Upper lobe of left lung (tissue), 4 donors: ENCODE measurements at regions not wholly inside any gene's neighbourhood (a gene's known extent, or its start where the extent isn't known, plus 50 kb on each side); places are given as distances from the start of the nearest gene placed in this dataset.

Source experiments
- POLR2A ChIP-seq, 4 donors: fragments of 450-650 bp; IDR thresholded peaks; one replicate each; pipeline ENCODE4 v1.5.1; 2016 to 2017; ENCODE audit warnings: antibody characterized with exemption in 4 of 4, mild to moderate bottlenecking in 2 of 4
- POLR2AphosphoS5 ChIP-seq, 2 donors: sonication (generic); formaldehyde crosslinking; IDR thresholded peaks; one replicate each; pipeline ENCODE4 v1.5.1; 2017; ENCODE audit warnings: antibody characterized with exemption in 2 of 2

DNA sequence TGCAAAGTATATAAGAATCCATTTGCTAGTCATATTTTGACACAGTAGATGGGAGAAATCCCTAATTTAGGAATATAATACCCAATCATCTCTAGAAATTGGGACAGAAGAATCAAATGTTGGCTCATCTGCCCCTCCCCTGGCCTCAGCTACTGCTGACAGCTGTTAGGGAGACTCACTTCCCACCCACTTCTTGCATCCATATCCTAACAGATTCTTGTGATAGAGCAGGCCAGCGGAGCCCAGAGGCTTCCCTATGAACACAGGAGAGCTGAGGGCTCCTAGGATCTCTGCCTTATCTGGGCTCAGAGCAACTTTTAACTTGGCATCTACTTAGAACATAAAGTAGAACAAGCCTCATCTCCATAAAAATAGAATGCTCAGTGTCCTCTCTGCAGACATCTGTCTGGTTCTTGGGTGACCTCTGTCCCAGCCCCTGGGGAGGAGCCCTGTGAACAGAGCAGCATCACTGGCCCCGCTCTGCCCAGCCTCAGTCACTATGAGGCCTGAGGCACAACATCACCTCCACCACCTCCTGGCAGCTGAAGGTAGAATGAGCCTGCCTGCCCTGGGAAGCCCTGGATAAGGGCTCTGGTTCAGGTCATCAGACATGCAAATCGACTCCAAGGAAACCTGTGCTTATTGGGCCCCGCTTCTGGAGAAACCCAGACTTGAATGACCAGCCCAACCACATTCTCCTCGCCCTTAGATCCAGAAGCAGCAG is 229.7 kb downstream of the ANKRD36B start:
- no peak for TF ChIP-seq POLR2A (IDR thresholded peaks at IDR 0.05)
- no peak for TF ChIP-seq POLR2AphosphoS5 (IDR thresholded peaks at IDR 0.05)
